T-cell (primary cell): ENCODE measurements at regions not wholly inside any gene's neighbourhood (a gene's known extent, or its start where the extent isn't known, plus 50 kb on each side); places are given as distances from the start of the nearest gene placed in this dataset.

Source experiments
- ATAC-seq, 4 experiments: fragments of 200-7000 bp in 3 of 4; fragments of 150-1000 bp in 1 of 4; cut with Tn5 transposase; replicated peaks in 1 of 4; 1 replicate in 3 of 4; 2 replicates in 1 of 4; pipeline ENCODE4 v1.10.0; 2021; ENCODE audit warnings: moderate library complexity in 3 of 4, mild to moderate bottlenecking in 2 of 4, moderate number of reproducible peaks in 1 of 4
- CTCF ChIA-PET, 2 donors: fragments of 300-600 bp; sonication (Branson Sonifier 250); formaldehyde crosslinking; loops; one replicate each; lab custom pipeline; 2022; ENCODE audit warnings: antibody characterized with exemption in 2 of 2; lab: Charles Lee
- POLR2A ChIA-PET, 2 donors: fragments of 300-600 bp; sonication (Branson Sonifier 250); formaldehyde crosslinking; loops; one replicate each; lab custom pipeline; 2022; ENCODE audit warnings: antibody characterized with exemption in 2 of 2; lab: Charles Lee
- DNase-seq, 35 experiments: peaks; one replicate each; pipeline versions ENCODE4 v3.0.0 to v3.0.0-alpha.2; 2013 to 2023
- H3K27ac ChIP-seq: one replicate; pipeline ENCODE4 v1.5.1; 2013; ENCODE audit warnings: low read length
- H3K27me3 ChIP-seq, 2 experiments: replicated peaks in 1 of 2; 1 replicate in 1 of 2; 2 replicates in 1 of 2; pipeline versions ENCODE4 v1.6.1 to v1.7.0; 2013; ENCODE audit warnings: low read length in 1 of 2, mixed read lengths in 1 of 2; ENCODE audit not compliant: control insufficient read depth in 2 of 2, insufficient read depth in 2 of 2; ENCODE audit errors: extremely low read depth in 1 of 2
- H3K36me3 ChIP-seq, 2 donors: 1 replicate in 1 of 2; 2 replicates in 1 of 2; pipeline versions ENCODE4 v1.6.1 to v1.7.0; 2013; ENCODE audit warnings: low read length in 1 of 2; ENCODE audit not compliant: control insufficient read depth in 2 of 2, insufficient read depth in 1 of 2; ENCODE audit errors: extremely low read depth in 1 of 2
- H3K4me1 ChIP-seq, 2 experiments: 1 replicate in 1 of 2; 2 replicates in 1 of 2; pipeline versions ENCODE4 v1.6.1 to v1.7.0; 2013; ENCODE audit warnings: low read length in 2 of 2, mixed read lengths in 1 of 2; ENCODE audit not compliant: insufficient read depth in 2 of 2, control insufficient read depth in 1 of 2; ENCODE audit errors: extremely low read depth in 1 of 2
- H3K4me3 ChIP-seq, 2 donors: 1 replicate in 1 of 2; 2 replicates in 1 of 2; pipeline versions ENCODE4 v1.5.1 to v1.7.0; 2013; ENCODE audit warnings: mild to moderate bottlenecking in 2 of 2, low read length in 1 of 2, moderate library complexity in 1 of 2; ENCODE audit not compliant: control insufficient read depth in 1 of 2; ENCODE audit errors: extremely low read depth in 1 of 2
- H3K9me3 ChIP-seq: 2 replicates; pipeline ENCODE4 v1.7.0; 2013
- H3K27ac Mint-ChIP-seq, 2 donors: one replicate each; pipeline ENCODE4 v1.8.0; 2020 to 2021; ENCODE audit warnings: mild to moderate bottlenecking in 2 of 2, mixed read lengths in 2 of 2
- H3K27me3 Mint-ChIP-seq, 2 donors: one replicate each; pipeline ENCODE4 v1.8.0; 2021 to 2022; ENCODE audit warnings: mixed read lengths in 2 of 2
- H3K36me3 Mint-ChIP-seq: one replicate; pipeline ENCODE4 v1.8.0; 2021; ENCODE audit warnings: mixed read lengths
- H3K4me1 Mint-ChIP-seq, 3 donors: one replicate each; pipeline ENCODE4 v1.8.0; 2020 to 2022; ENCODE audit warnings: mixed read lengths in 3 of 3, mild to moderate bottlenecking in 1 of 3
- H3K4me3 Mint-ChIP-seq, 3 donors: one replicate each; pipeline ENCODE4 v1.8.0; 2020 to 2022; ENCODE audit warnings: mild to moderate bottlenecking in 3 of 3, mixed read lengths in 3 of 3, moderate library complexity in 3 of 3
- H3K9me3 Mint-ChIP-seq, 3 donors: one replicate each; pipeline ENCODE4 v1.8.0; 2020 to 2022; ENCODE audit warnings: mixed read lengths in 3 of 3
- WGBS: methylation state at CpG from one replicate; pipeline ENCODE4 v1.1.5; 2013; ENCODE audit warnings: missing lambda C conversion rate; ENCODE audit not compliant: insufficient coverage; 5-methylcytosine and 5-hydroxymethylcytosine counted together

DNA sequence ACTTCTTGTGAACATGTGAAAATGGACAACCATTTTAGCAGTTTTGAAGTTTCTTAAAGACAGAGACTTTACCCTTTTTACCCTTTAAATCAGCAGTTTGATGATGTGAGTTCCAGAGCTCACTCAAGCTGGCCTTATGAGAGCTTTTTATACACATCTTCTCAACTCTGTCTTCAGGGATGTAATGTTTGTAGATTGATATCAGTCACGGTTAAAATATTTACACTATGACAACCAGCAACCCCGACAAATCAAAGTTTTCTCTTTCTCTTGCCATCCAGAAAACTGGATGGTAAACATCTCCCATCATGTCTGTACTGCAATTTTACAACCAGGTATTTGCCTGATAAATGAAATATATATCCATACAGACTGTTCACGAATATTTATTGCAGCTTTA is 233.4 kb upstream of the ST8SIA4 start:
- peaks cover 0 to 2% (median 2%) of the 10 kb centered on the region in 3 donors for H3K9me3 Mint-ChIP-seq
- H3K36me3 Mint-ChIP-seq: no peaks in the 10 kb centered on the region
- H3K36me3 ChIP-seq: no peaks in the 10 kb centered on the region
- no peak overlapping the region for H3K27ac ChIP-seq
- H3K4me1 ChIP-seq: no peaks in the 10 kb centered on the region
- H3K27me3 Mint-ChIP-seq: no peaks in the 10 kb centered on the region
- H3K4me3 ChIP-seq: no peak overlapping the region
- WGBS: no CpG with 5 or more reads among the region's 3 CpGs
- no peaks in the 10 kb centered on the region for H3K4me1 Mint-ChIP-seq
- no peaks in the 10 kb centered on the region for H3K9me3 ChIP-seq
- no peak overlapping the region for H3K27ac Mint-ChIP-seq
- no peak for ATAC-seq
- H3K27me3 ChIP-seq: no peaks in the 10 kb centered on the region
- CTCF ChIA-PET: no interaction called here
- POLR2A ChIA-PET: no interaction called here
- H3K4me3 Mint-ChIP-seq: no peak overlapping the region
- DNase-seq: no peak

GRCh38 chr5:101123363-101123762 is 220.3 kb upstream of the ST8SIA4 start:
- H3K4me3 Mint-ChIP-seq: no peak overlapping the region
- Histone ChIP-seq H3K27me3 (no peaks in the 10 kb centered on the region), H3K27ac (no peak overlapping the region), H3K4me3 (no peak overlapping the region), H3K4me1 (no peaks in the 10 kb centered on the region), H3K9me3 (no peaks in the 10 kb centered on the region), H3K36me3 (no peaks in the 10 kb centered on the region)
- peaks cover 0 to 6% of the 10 kb centered on the region in 2 donors for H3K27me3 Mint-ChIP-seq
- WGBS: no CpG with 5 or more reads among the region's 2 CpGs
- no peak for ATAC-seq
- no peaks in the 10 kb centered on the region for H3K4me1 Mint-ChIP-seq
- no peak for DNase-seq
- H3K36me3 Mint-ChIP-seq: no peaks in the 10 kb centered on the region
- H3K9me3 Mint-ChIP-seq: no peaks in the 10 kb centered on the region
- ChIA-PET CTCF (no interaction called here), POLR2A (no interaction called here)
- no peak overlapping the region for H3K27ac Mint-ChIP-seq

DNA sequence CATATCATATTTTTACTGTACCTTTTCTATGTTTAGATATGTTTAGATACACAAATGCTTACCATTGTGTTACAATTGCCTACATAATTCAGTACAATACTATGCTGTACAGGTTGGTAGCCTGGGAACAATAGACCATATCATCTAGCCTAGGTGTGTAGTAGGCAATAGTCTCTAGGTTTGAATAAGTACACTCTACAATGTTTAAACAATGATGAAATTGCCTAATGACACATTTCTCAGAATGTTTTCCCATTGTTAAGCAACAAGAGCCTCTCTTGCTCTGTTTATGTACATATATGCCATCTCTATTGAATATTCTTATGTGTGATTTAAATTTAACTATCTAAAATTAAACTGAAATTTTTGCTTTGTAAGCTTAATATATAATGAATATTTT is 209.6 kb upstream of the ST8SIA4 start:
- ChIA-PET POLR2A (no interaction called here), CTCF (no interaction called here)
- no peak overlapping the region for H3K27ac ChIP-seq
- H3K4me3 Mint-ChIP-seq: no peak overlapping the region
- no peaks in the 10 kb centered on the region for H3K36me3 ChIP-seq
- H3K4me3 ChIP-seq: no peak overlapping the region
- no peaks in the 10 kb centered on the region for H3K9me3 ChIP-seq
- no peak overlapping the region for H3K27ac Mint-ChIP-seq
- H3K27me3 ChIP-seq: no peaks in the 10 kb centered on the region
- H3K4me1 Mint-ChIP-seq: no peaks in the 10 kb centered on the region
- peaks cover 10 to 11% of the 10 kb centered on the region in 2 donors for H3K27me3 Mint-ChIP-seq
- H3K9me3 Mint-ChIP-seq: peaks cover 0 to 4% (median 0%) of the 10 kb centered on the region in 3 donors
- H3K36me3 Mint-ChIP-seq: no peaks in the 10 kb centered on the region
- DNase-seq: no peak
- no peak for ATAC-seq
- no peaks in the 10 kb centered on the region for H3K4me1 ChIP-seq

- no peaks in the 10 kb centered on the region for H3K36me3 ChIP-seq
- Mint-ChIP-seq H3K4me3 (no peak overlapping the region), H3K27me3 (no peaks in the 10 kb centered on the region), H3K27ac (no peak overlapping the region), H3K36me3 (no peaks in the 10 kb centered on the region), H3K4me1 (peaks cover 0 to 10% (median 3%) of the 10 kb centered on the region in 3 donors), H3K9me3 (no peaks in the 10 kb centered on the region)
- ChIA-PET POLR2A (no interaction called here), CTCF (no interaction called here)
- no peaks in the 10 kb centered on the region for H3K4me1 ChIP-seq
- ATAC-seq (no peak), DNase-seq (no peak)
- no CpG with 5 or more reads among the region's 1 CpG for WGBS
- H3K27ac ChIP-seq: no peak overlapping the region
- no peak overlapping the region for H3K4me3 ChIP-seq
- H3K9me3 ChIP-seq: no peaks in the 10 kb centered on the region
- H3K27me3 ChIP-seq: no peaks in the 10 kb centered on the region
Measured at GRCh38 chr5:101103874-101104273, 200.8 kb upstream of the ST8SIA4 start.

DNA sequence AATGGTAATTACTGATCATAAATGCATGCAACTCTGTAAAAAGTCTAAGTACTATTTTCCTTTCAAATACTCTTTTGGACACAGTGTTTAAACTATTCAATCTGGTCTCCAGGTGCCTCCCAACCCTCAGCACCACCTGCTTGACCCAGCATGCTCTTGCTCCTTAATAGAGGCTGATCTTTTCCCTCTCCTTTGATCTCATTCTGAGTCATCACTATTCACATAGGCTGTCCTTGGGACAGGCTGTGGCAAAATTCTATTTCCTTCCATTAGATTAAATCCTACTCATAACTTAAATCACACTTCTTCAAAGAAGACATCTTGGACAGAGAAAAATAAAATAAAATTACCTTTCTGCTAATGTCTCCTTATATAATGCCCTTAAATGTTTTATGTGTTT is 199.4 kb upstream of the ST8SIA4 start:
- H3K27me3 Mint-ChIP-seq: no peaks in the 10 kb centered on the region
- Histone ChIP-seq H3K4me1 (no peaks in the 10 kb centered on the region), H3K27ac (no peak overlapping the region), H3K36me3 (no peaks in the 10 kb centered on the region), H3K9me3 (no peaks in the 10 kb centered on the region), H3K27me3 (no peaks in the 10 kb centered on the region), H3K4me3 (no peak overlapping the region)
- no peaks in the 10 kb centered on the region for H3K36me3 Mint-ChIP-seq
- no peaks in the 10 kb centered on the region for H3K9me3 Mint-ChIP-seq
- CTCF ChIA-PET: no interaction called here
- H3K4me1 Mint-ChIP-seq: peaks cover 0 to 10% (median 3%) of the 10 kb centered on the region in 3 donors
- POLR2A ChIA-PET: no interaction called here
- ATAC-seq (no peak), DNase-seq (no peak)
- no peak overlapping the region for H3K4me3 Mint-ChIP-seq
- no peak overlapping the region for H3K27ac Mint-ChIP-seq

GRCh38 chr5:101091902-101092301 is 188.8 kb upstream of the ST8SIA4 start:
- Mint-ChIP-seq H3K9me3 (no peaks in the 10 kb centered on the region), H3K4me3 (no peak overlapping the region), H3K27ac (no peak overlapping the region), H3K36me3 (no peaks in the 10 kb centered on the region), H3K27me3 (peaks cover 3 to 5% of the 10 kb centered on the region in 2 donors), H3K4me1 (no peaks in the 10 kb centered on the region)
- CTCF ChIA-PET: no interaction called here
- Histone ChIP-seq H3K27me3 (no peaks in the 10 kb centered on the region), H3K4me1 (no peaks in the 10 kb centered on the region), H3K4me3 (no peak overlapping the region), H3K36me3 (no peaks in the 10 kb centered on the region), H3K9me3 (no peaks in the 10 kb centered on the region), H3K27ac (no peak overlapping the region)
- POLR2A ChIA-PET: no interaction called here
- no peak for ATAC-seq
- no CpG with 5 or more reads among the region's 1 CpG for WGBS
- DNase-seq: no peak

- POLR2A ChIA-PET: no interaction called here
- Mint-ChIP-seq H3K4me3 (no peak overlapping the region), H3K36me3 (no peaks in the 10 kb centered on the region)
Measured at GRCh38 chr5:101084353-101084752, 181.3 kb upstream of the ST8SIA4 start.

More at GRCh38 chr5:101084353-101084752, 181.3 kb upstream of the ST8SIA4 start:
- Histone ChIP-seq H3K27ac (no peak overlapping the region), H3K9me3 (no peaks in the 10 kb centered on the region), H3K4me3 (no peak overlapping the region), H3K27me3 (no peaks in the 10 kb centered on the region), H3K36me3 (no peaks in the 10 kb centered on the region), H3K4me1 (no peaks in the 10 kb centered on the region)
- no CpG with 5 or more reads among the region's 1 CpG for WGBS
- no peaks in the 10 kb centered on the region for H3K4me1 Mint-ChIP-seq
- H3K9me3 Mint-ChIP-seq: no peaks in the 10 kb centered on the region
- ATAC-seq (no peak), DNase-seq (no peak)
- no peak overlapping the region for H3K27ac Mint-ChIP-seq
- CTCF ChIA-PET: no interaction called here
- peaks cover 1 to 3% of the 10 kb centered on the region in 2 donors for H3K27me3 Mint-ChIP-seq
